ENCODE measurements at regions not wholly inside any gene's neighbourhood (a gene's known extent, or its start where the extent isn't known, plus 50 kb on each side); places are given as distances from the start of the nearest gene placed in this dataset.

GRCh38 chr13:69458013-69458412 lies 649.6 kb upstream of the ATXN8OS start:
- intact Hi-C loops (cut with micrococcal nuclease) = no loop called here
- Histone ChIP-seq H3K4me2 (ENCODE audit: low read length) (no peak overlapping the region), H3F3A (ENCODE audit: low read length, unreplicated experiment) (no peaks in the 10 kb centered on the region), H3K4me1 (ENCODE audit: insufficient read depth, low read length) (no peaks in the 10 kb centered on the region), H3K27ac (ENCODE audit: low read length) (no peak overlapping the region), H2AFZ (ENCODE audit: low read length) (no peak overlapping the region), H3K9me3 (ENCODE audit: low read length) (no peaks in the 10 kb centered on the region), H3K9me2 (replicated peaks; ENCODE audit: low read length) (no peaks in the 10 kb centered on the region), H3K36me3 (ENCODE audit: low read depth, low read length) (no peaks in the 10 kb centered on the region), H3K79me2 (ENCODE audit: low read length) (no peaks in the 10 kb centered on the region), H3K4me3 (ENCODE audit: low read length) (no peak overlapping the region), H3K9ac (ENCODE audit: low read length) (no peak overlapping the region), H4K20me1 (ENCODE audit: low read length) (no peaks in the 10 kb centered on the region), H3K27me3 (ENCODE audit: low read length) (no peaks in the 10 kb centered on the region)
- ChIA-PET CTCF (no interaction called here), POLR2A (ENCODE audit: unreplicated experiment) (no interaction called here)
- ATAC-seq = no peak
- DNase-seq = no peak
- TF ChIP-seq CTCF (conservative IDR thresholded peaks at IDR 0.05; ENCODE audit: low read depth, low read length) (no peak), EZH2phosphoT487 (IDR thresholded peaks at IDR 0.05; ENCODE audit: borderline replicate concordance, low read length) (no peak), EZH2 (IDR thresholded peaks at IDR 0.05; ENCODE audit: low read length, unreplicated experiment) (no peak)
- BruUV-seq (replicated peaks) = no TSS peak

- Histone ChIP-seq H3K9ac (ENCODE audit: low read length) (no peak overlapping the region), H2AFZ (ENCODE audit: low read length) (no peak overlapping the region), H3K27me3 (ENCODE audit: low read length) (no peaks in the 10 kb centered on the region), H3F3A (ENCODE audit: low read length, unreplicated experiment) (no peaks in the 10 kb centered on the region), H3K27ac (ENCODE audit: low read length) (no peak overlapping the region), H3K9me3 (ENCODE audit: low read length) (no peaks in the 10 kb centered on the region), H3K9me2 (replicated peaks; ENCODE audit: low read length) (no peaks in the 10 kb centered on the region), H3K79me2 (ENCODE audit: low read length) (no peaks in the 10 kb centered on the region), H3K4me1 (ENCODE audit: insufficient read depth, low read length) (no peaks in the 10 kb centered on the region), H3K4me2 (ENCODE audit: low read length) (no peak overlapping the region), H4K20me1 (ENCODE audit: low read length) (no peaks in the 10 kb centered on the region), H3K4me3 (ENCODE audit: low read length) (no peak overlapping the region), H3K36me3 (ENCODE audit: low read depth, low read length) (no peaks in the 10 kb centered on the region)
- POLR2A ChIA-PET (ENCODE audit: unreplicated experiment) = no interaction called here
- CTCF ChIA-PET = no interaction called here
- intact Hi-C loops (cut with micrococcal nuclease) = no loop called here
- ATAC-seq = no peak
- DNase-seq = no peak
- TF ChIP-seq CTCF (conservative IDR thresholded peaks at IDR 0.05; ENCODE audit: low read depth, low read length) = no peak
- TF ChIP-seq EZH2phosphoT487 (IDR thresholded peaks at IDR 0.05; ENCODE audit: borderline replicate concordance, low read length) = no peak
- no peak for TF ChIP-seq EZH2 (IDR thresholded peaks at IDR 0.05; ENCODE audit: low read length, unreplicated experiment)
- BruUV-seq (replicated peaks) = no TSS peak
These were observed 657.4 kb upstream of the ATXN8OS start for GRCh38 chr13:69450245-69450644.

- Histone ChIP-seq H3K4me1 (ENCODE audit: insufficient read depth, low read length) (no peaks in the 10 kb centered on the region), H3K79me2 (ENCODE audit: low read length) (no peaks in the 10 kb centered on the region), H3K9ac (ENCODE audit: low read length) (no peak overlapping the region), H3K9me2 (replicated peaks; ENCODE audit: low read length) (no peaks in the 10 kb centered on the region), H3K4me2 (ENCODE audit: low read length) (no peak overlapping the region), H3K36me3 (ENCODE audit: low read depth, low read length) (no peaks in the 10 kb centered on the region), H3K9me3 (ENCODE audit: low read length) (no peaks in the 10 kb centered on the region), H3F3A (ENCODE audit: low read length, unreplicated experiment) (no peaks in the 10 kb centered on the region), H3K27me3 (ENCODE audit: low read length) (no peaks in the 10 kb centered on the region), H4K20me1 (ENCODE audit: low read length) (no peaks in the 10 kb centered on the region), H3K4me3 (ENCODE audit: low read length) (no peak overlapping the region), H2AFZ (ENCODE audit: low read length) (no peak overlapping the region), H3K27ac (ENCODE audit: low read length) (no peak overlapping the region)
- no TSS peak for BruUV-seq (replicated peaks)
- ChIA-PET CTCF (no interaction called here), POLR2A (ENCODE audit: unreplicated experiment) (no interaction called here)
- no peak for ATAC-seq
- intact Hi-C loops (cut with micrococcal nuclease) = no loop called here
- TF ChIP-seq EZH2phosphoT487 (IDR thresholded peaks at IDR 0.05; ENCODE audit: borderline replicate concordance, low read length) = no peak
- no peak for TF ChIP-seq EZH2 (IDR thresholded peaks at IDR 0.05; ENCODE audit: low read length, unreplicated experiment)
- no peak for TF ChIP-seq CTCF (conservative IDR thresholded peaks at IDR 0.05; ENCODE audit: low read depth, low read length)
- no peak for DNase-seq
These were observed 682.4 kb upstream of the ATXN8OS start for GRCh38 chr13:69425235-69425634.

All from PC-3 (cell line).